Hematopoietic multipotent progenitor cell treated with erythropoietin and hydrocortisone succinate and interleukin-3 and kit ligand, for 4 days (in vitro differentiated cells): ENCODE measurements at regions not wholly inside any gene's neighbourhood (a gene's known extent, or its start where the extent isn't known, plus 50 kb on each side); places are given as distances from the start of the nearest gene placed in this dataset.
"Not testable (repeated sequence)": the region's sequence is repeated elsewhere in the genome, so short reads cannot be mapped to it uniquely, and the experiment has no call there.

ENCODE experiments used
- DNase-seq: peaks from one replicate; pipeline ENCODE4 v3.0.0-alpha.2; 2015

DNA sequence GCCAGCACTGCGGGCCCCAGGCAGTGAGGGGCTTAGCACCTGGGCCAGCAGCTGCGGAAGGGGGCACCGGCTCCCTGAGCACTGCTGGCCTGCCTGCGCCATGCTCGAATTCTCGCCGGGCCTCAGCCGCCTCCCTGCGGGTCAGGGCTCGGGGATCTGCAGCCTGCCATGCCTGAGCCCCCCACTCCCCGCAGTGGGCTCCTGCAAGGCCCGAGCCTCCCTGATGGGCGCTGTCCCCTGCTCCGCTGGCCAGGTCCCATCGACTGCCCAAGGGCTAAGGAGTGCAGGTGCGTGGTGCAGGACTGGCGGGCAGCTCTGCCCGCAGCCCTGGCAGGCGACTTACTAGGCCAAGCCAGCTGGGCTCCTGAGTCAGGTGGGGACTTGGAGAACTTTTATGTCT, 133.3 kb upstream of the LMNTD1 start:
- no peak for DNase-seq

DNA sequence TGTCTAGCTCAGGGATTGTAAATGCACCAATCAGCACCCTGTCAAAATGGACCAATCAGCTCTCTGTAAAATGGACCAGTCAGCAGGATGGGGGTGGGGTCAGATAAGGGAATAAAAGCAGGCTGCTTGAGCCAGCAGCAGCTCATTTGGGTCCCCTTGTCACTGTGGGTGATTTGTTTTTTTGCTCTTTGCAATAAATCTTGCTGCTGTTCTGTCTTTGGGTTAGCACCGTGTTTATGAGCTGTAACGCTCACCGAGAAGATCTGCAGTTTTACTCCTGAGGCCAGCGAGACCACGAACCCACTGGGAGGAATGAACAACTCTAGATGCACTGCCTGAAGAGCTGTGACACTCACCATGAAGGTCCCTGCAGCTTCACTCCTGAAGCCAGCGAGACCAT, 134.1 kb upstream of the LMNTD1 start:
- no peak for DNase-seq

DNA sequence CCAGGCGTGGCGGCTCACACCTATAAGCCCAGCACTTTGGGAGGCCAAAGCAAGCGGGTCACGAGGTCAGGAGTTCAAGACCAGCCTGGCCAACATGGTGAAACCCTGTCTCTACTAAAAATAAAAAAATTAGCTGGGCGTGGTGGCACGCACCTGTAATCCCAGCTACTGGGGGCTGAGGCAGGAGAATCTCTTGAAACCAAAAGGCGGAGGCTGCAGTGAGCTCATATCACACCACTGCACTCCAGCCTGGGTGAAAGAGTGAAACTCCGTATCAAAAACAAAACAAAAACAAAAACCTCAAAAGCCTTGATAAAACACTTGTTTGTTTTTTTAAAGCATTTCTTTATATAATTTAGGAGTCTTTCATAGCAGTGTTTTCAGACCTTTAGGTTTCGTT, 135.8 kb upstream of the LMNTD1 start:
- not testable (repeated sequence) for DNase-seq

DNA sequence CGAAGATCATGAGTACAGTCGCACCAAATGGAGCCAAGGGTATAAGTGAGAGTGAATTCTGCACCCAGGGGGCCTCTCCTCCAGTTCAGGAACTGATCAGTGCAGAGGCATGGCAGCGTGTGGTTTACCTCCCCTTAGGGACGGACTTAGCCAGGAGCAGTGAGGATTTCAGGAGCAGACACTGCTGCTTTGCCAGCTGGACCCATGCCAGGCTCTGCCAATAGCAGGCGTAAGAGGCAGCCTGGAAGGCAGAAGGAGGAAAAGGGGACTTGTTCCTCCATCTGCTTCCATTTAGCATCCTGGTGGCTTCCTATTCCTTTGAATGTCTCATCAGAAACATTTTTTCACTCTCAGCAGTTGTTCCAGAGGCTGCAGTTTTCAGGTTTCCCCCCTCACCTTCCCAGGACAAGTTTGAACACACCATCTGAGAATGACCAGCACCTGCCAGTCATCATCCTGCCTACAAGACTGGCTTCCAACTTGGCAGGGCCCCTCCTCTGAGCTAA, 137.0 kb upstream of the LMNTD1 start:
- no peak for DNase-seq

DNA sequence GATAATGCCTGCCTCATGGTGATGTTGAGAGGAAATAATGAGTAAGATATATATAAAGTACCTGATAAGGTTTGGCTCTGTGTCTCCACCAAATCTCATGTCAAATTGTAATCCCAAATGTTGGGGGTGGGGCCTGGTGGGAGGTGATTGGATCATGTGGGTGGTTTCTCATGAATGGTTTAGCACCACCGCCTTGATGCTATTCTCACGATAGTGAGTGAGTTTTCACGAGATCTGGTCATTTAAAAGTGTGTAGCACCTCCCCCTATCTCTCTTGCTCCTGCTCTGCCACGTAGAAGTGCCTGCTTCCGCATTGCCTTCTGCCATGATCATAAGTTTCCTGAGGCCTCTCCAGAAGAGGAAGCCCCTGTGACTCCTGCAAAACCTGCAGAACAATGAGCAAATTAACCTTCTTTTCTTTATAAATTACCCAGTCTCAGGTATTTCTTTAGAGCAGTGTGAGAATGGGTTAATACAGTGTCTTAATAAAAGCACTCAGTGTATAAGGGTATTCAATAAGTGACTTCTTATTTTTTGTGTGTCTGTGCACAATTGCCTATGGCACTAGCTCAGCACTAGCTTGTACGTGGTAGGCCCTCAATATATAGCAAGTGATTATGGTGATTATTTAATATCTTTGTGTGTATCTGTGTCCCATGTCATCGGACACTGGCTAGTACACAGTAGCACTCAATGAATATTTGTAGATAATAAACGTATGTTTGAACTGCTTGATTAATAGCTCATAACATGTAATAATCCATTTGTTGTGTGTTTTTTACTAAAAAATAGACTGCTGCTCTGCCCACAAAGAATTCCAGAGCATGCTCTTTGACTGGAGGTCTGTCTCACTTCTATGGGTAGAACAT, 138.1 kb upstream of the LMNTD1 start:
- peak; percentile 55 for DNase-seq

DNA sequence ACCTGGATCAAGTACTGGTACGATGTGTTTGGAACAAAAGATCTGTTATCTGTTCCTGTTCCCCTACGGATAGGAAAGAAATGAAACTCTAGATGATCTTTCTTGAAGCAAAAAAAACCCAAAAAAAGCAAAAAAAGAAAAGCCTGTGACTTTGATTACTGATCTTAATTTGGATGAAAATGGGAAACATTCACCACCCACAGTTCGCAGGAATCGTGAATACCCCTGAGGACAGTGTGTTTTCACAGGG, 138.7 kb upstream of the LMNTD1 start:
- DNase-seq, result no peak

DNA sequence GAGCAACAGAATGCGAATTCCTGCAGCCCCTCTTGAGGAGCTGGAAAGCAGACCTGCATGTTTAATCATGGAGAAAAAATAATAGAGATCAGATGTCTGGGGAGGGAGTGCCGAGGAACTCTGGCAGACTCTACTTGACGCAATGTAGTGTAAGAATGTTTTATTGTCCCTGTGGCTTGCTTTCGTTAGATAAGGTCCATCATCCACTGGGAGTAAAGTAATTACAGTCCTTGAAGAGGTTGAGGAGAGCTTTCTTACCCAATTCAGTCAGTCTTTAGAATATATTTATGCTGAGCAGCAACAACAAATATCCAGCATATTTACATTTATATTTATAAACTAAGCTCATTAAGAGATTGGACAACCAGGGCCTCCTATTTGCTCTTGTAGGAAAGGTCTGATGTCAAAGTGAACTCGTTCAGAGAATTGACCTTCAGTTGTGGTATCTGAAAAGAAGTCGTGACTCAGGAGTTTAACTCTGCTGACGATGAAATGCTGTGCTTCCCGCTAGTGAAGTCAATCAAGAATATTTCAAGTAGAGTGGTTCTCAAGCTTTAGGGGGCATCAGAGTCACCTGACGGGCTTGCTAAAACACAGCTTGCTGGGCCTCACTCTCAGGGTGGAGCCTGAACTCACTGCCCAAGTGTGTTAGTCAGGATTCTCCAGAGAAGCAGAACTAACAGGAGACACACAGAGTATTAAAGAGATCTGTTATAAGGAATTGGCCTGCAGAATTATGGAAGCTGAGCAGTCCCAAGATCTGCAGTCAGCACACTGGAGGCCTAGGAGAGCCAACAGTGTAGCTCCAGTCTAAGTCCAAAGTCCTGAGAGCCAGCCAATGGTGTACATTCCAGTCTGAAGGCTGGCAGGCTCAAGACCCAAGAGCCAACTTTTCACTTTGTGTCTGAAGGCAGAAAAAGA, 139.3 kb upstream of the LMNTD1 start:
- DNase-seq, result no peak

DNA sequence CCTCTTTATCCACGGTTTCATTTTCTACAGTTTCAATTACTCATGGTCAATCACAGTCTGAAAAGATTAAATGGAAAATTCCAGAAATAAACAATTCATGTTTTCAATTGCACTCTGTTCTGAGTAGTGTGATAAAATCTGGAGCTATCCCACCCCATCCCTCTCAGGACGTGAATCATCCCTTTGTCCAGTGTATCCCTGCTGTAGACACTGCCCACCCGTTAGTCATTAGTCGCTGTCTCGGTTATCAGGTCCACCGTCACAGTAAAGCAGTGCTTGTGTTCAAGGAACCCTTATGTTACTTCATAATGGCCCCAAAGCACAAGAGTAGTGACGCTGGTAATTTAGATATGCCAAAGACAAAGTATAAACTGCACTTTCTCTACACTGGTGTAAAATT, 141.0 kb upstream of the LMNTD1 start:
- DNase-seq, result no peak

DNA sequence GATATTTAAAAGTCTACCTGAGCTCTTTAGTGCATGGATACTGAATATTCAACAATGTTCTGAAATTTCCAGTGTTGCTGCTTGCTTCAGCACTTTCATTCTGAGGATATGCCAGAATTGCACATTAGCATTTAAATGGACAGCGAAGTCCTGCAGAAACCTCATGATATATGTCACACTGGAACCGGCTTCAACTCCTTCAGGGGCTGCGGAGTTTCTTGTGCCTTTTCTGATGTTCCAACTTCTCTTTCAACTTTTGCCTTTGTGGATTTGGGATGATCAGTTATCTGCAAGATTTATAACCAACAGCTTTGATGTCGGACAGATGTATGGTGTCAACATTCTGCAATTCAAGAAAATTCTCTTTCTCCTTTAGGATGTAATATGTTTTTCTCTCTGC, 142.5 kb upstream of the LMNTD1 start:
- DNase-seq, result no peak

DNA sequence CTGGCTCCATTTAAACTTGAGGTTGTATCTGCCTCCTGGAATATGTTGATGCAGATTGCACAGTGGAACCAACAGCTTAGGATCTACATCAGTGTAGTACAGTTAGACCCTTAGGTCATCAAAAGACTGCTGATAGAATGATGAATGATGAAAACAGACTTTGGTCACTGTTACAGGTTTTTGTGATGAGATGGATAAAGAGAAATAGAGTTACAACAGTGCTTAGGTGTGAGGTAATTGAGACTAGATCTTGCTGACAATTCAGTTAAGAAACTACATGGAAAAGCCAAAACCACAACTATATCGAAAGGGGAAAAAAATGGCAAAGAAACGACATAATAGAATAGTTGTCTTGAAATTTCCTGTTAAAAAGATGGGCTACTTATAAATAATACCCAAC, 145.7 kb upstream of the LMNTD1 start:
- no peak for DNase-seq

DNA sequence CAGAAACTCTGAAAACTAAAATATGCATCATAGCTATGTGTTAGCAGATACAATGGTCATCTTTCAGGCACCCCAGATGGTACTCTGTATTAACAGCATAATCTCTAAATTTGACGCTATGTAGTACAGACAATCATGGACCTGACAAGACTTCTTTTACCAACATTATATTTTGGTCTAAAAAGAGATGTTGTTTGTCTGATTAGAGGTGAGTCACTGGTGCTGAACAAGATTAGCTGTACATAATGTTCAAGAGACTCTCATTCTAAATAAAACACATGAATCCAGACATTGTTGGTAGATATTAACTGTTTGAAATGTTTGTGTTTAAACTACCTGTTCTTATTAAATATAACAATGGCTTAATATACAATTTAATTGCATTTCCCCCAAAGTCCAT, 146.4 kb upstream of the LMNTD1 start:
- no peak for DNase-seq

DNA sequence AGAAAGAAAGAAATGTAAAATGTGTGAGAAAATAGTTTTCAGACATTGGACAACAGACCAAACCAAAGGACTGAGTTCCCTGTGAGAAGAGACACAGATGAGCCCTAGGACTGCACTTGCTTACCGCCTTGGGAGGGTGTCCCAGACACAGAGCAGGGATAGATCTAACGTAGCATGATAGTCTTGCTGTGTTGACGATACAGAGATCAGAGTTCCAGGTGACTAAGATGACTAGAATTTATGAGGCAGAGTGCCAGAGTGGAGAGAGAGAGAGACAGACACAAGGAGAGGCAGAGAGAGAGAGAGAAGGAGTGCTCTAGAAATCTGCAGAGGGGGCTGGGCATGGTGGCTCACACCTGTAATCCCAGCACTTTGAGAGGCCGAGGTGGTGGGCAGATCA, 148.2 kb upstream of the LMNTD1 start:
- no peak for DNase-seq

DNA sequence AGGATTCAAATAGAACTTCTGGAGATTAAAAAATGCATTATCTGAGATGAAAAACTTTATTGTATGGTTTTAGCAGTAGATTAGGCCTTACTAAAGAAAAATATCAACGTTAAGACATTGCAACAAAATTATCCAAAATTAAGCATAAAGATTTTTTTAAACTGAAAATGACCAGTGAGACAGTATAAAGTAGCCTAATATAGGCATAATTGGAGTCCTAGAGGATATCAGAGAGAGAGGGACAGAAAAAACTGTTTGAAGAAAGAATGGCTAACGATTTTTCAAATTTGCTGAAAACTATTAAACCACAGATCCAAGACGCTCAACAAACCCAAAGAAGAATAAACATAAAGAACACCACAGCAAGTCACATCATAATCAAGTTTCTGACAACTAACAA, 149.5 kb upstream of the LMNTD1 start:
- DNase-seq, result no peak

DNA sequence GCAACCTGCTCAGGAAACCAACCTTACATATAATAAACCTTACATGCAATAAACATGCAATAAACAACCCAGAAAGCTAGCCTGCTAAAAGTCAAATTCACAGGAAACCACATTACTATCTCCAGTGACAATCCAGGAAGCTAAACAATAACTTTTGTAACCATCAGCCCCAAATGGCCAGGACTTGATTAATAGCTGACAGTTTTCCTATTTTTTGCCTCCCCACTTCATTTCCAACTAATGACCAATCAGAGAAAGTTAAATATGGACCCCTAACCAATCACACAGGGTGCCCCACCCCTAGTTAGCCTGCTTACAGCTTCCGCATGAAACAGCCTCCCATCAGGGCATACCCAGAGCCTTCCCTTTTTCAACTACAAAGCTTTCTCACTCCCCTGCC, 152.2 kb upstream of the LMNTD1 start:
- peak; percentile 63 for DNase-seq

DNA sequence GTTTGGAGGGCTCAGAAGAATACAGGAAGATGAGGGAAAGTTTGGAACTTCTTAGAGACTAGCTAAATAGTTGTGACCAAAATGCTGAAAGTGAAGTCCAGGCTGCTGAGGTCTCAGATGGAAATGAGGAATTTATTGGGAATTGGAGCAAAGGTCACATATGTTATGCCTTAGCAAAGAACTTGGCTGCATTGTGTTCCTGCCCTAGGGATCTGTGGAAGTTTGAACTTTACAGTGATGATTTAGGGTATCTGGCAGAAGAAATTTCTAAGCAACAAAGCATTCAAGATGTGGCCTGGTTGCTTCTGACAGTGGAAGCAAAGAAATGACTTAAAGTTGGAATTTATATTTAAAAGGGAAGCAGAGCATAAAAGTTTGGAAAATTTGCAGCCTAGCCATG, 153.6 kb upstream of the LMNTD1 start:
- DNase-seq, result not testable (repeated sequence)

DNA sequence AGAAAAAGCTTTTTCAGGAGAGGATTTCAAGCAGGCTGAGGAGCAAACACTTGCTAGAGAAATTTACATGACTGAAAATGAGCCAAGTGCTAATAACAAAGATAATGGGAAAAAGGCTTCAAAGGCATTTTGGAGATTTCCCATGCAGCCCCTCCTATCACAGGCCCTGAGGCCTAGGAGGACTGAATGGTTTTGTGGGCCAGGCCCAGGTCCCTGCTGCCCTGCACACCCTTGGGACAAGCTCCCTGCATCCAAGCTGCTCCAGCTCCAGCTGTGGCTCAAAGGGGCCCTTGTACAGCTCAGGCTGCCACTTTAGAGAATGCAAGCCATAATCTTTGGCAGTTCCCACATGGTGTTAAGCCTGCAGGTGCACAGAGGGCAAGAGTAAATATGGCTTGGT, 154.0 kb upstream of the LMNTD1 start:
- DNase-seq, result no peak

DNA sequence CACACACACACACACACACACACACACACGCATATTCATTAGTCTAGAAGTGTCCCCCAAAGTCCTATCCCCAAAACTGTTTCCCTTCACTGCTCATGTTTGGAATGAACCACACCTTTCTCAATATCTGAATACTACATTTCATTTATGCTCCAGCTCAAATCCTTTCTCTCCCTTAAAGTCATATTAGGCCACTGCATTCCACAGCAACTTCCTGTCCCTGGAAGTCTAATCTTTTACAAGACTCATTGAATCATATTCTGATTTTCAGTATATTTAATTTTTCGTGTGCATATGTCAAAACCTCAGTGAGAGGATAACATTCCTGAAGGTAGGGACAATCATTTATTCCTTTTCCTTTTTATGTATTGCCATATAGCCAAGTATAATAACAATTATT, 155.6 kb upstream of the LMNTD1 start:
- DNase-seq, result no peak

DNA sequence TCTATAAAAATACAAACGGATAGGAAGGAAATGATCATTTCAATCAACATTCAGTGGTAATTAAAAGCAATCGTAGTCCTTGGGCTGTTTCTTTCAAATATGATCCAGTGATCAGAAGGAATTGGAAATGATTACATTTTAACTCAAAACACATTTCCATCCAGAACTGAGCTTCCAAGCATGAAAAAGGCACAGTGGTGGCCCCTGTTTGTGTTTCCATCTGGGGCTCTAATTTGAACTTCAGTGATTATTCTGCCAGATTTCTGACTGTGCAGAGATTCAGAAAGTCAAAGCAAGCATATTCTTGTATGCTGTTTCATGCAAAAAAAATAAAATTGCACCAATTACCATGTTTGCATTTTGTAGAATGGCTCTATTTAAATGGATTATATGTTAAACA, 157.0 kb upstream of the LMNTD1 start:
- no peak for DNase-seq

DNA sequence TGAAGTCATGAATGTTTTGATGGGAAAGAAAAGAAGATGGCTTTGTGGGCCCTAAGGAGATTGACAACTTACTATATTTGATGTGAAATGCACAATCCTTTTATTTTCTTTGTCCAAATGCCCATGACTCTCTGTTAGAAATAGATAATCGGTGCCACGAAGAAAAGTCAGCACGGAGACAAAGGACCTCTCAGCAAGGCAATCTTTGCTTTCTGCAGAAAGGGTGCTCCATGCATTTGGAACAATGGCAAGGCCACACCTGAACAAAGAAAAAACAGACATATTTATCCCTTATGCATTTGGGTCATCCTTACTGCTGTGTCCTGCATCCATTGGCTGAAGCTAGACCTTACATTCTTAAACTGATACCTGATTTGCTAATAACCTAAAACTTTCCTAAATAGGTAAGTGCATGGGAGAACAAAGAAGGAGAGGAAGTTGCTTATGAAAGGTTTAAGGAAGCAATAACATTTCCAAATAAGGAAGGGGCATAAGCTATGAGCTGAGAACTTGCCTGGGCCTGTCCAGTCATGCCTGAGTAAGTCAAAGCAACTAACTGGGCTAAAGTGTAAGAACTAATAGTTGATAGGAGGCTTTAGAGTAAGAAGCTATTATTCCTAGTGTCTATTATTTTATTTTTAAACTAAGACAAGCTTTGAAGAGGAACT, 158.0 kb upstream of the LMNTD1 start:
- not testable (repeated sequence) for DNase-seq

DNA sequence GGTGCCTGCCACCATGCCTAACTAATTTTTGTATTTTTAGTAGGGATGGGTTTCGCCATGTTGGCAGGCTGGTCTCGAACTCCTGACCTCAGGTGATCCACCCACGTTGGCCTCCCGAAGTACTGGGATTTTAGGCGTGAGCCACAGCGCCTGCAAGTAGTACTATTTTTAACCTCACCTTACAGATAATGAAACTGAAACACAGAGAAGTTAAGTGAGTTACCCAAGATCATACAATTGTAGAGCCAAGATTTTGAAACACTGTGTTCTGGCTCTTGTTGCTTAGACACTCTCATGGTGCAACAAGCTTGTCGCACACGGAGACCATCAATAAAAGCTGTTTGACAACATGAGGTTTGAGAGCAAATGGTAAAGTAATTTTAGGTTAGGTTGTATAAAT, 159.1 kb upstream of the LMNTD1 start:
- DNase-seq, result no peak

DNA sequence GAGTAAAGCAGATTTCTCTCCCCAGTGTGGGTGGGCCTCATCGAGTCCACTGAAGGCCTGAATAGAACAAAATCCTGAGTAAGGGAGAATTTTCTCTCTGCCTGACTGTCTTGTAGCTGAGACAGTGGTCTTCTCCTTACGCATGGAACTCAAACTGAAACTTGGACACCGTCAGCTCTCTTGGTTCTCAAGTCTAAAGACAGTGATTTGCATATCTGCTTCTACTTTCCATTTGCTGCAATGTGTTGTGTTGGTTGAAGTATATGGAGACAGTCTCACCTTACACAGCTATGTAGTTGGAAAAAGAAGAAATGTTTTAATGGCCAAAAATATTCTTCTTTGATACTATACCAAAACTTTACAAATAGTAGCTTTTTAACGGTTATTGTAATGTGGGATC, 160.2 kb upstream of the LMNTD1 start:
- DNase-seq, result no peak

DNA sequence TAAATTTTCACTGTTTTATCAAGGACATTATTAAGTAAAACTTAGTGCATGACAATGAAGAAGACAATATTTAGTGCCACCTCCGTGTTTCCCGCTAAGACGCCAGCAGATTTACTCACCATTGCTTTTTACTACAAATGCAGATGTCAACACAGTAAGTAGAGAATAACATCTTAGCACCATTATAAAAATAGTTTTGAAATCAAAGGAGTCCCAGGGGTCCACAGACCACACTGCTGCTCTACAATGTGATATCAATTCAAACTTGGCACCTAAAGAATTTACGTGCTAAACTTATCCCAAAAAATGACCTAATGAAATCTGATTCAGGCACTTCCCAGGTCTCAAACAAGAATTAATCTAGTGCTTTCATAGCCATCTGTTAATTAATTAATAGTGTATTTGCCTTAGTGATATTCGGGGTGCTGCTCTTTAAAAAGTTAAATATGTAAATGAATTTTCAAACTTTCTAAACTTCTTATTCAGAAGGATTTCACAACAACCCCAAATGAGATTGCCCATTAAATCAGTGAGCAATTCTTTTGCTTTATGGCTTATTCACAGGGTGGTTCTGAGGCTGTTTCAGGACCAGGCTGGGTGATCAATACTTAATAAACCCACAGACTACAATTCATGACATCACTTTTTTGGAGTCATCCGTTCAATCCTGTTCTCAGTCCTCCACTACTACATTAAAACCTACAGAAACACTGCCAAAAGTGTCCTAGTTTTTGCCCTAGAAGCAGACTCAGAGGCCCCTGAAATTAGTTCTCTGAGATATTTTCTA, 161.3 kb upstream of the LMNTD1 start:
- no peak for DNase-seq

DNA sequence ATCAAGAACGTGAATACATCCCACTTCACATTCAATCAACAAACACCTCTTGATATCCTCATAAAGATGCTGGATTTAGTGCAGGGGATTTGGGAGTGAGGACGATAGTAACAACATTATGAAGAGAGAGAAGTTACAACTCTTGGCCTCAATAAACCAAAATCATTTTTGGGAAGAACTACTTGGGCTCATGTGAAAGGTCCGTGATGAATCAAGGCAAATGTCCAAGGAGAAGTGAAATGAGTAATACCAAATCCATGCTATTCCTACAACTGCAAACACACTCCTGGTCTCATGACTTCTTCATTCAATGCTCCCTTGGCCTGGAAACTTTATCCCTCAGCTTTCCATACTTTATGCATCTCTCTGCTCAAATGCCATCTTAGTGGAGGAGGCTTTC, 162.0 kb upstream of the LMNTD1 start:
- DNase-seq, result no peak
